NCI-H748 treated with DMSO at 0.1 percent for 48 hours (cell line): ENCODE measurements at regions not wholly inside any gene's neighbourhood (a gene's known extent, or its start where the extent isn't known, plus 50 kb on each side); places are given as distances from the start of the nearest gene placed in this dataset.

ENCODE experiments used
- DNase-seq: peaks from one replicate; lab custom pipeline; 2025; lab: John Stamatoyannopoulos, UW

DNA sequence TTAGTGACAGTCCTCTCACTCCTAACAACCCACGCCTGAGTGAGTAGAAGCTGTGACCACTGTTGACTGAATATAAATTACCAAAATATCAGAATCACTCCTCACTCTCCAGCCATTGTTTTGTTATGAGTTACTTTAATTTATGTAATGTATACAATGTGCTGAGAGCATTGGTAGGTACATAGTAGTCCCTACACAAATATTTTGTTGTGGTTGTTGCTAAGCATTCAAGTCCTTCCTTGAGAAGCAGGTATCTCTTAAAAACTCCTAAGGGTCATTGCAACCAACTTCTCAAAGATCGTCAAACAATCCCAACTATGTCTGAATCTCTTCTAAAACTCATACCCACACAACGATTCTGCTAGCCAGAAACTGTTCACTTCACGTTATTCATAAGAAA lies 476.8 kb upstream of the TNP1 start:
- no peak for DNase-seq

DNA sequence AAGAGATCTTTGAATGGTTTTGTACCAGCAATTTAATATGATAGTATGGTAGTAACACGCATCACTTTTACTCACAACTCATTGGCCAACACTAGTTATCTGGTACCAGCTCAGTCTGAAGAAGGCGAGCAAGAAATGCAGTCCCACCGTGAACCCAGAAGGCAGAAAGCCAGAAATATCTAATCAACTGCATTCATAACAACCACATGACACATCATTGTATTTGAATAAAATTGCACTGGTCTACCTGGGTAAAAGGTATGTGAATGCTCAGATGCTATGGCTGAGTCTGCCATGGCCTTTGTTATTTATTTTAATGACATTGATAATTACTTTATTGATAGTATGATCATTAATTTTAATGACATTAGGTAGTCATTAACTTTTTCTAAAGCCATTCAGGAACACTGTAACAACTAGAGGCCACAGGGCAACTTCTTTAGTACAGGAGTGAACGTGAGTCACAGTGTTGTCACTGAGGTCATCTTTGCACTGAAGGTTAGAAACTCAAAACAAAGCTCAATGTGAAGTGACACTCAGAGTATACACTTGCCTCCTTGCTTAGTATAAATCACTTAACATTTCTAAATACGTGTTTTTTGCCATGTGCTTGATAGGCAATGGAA lies 475.6 kb upstream of the TNP1 start:
- DNase-seq: no peak

- DNase-seq: no peak
Observed at GRCh38 chr2:217334561-217334960, 474.7 kb upstream of the TNP1 start.

- no peak for DNase-seq
Observed at GRCh38 chr2:217332866-217333265, 473.0 kb upstream of the TNP1 start.

DNA sequence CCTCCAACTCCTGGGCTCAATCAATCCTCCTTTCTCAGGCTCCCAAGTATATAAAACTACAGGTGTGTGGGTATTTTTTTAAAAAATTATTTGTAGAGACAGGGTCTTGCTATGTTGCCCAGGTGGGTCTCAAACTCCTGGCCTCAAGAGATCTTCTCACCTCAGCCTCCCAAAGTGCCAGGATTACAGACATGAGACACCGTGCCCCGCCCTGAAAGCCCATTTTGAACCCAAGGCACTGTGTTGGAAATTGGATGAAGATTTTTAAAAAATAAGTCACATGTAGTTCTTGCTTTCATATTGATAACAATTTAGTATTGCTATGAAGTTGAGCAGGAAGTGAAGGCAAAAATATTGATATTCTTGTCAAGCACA lies 472.5 kb upstream of the TNP1 start:
- no peak for DNase-seq

DNA sequence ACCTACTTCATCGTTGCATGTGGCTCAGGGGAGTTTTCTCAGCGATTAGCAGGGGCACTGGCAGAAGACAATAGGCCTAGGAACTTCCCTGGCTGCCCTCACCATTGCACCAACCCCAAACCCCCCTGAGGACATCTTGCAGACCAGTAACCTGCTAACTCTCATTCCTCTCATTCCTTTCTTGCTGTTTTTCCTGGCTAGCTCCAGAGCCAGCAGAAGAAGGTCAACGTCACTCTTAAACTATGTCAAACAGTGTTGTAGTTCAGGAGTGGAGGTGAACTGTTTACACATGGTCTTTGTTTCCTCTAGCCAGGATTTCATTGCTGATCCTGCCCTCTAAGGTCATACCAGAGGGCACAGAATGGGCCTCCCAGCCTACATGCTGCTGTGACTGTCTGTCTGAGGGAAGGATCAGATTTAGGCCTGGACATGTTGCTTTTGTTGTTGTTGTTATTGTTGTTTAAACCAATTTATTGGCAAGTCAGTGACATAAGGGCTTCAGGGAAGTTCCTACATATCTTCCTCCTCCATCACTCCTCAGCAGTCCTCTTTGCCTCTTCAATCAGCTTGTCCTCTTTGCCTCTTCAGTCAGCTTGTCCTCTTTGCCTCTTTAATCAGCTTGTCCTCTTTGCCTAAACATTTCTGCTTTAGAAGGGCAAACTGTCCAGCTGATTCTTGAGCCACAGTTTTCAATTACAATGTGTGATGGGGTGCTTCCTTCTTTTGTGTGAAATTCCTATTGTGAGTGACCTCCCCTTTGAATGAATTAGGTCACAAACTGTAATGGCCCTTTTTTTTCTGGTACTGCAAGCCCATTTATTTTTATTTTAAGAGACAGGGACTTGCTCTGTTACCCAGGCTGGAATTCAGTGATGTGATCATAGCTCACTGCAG lies 471.9 kb upstream of the TNP1 start:
- DNase-seq: no peak

- no peak for DNase-seq
Observed at GRCh38 chr2:217330647-217331046, 470.8 kb upstream of the TNP1 start.

GRCh38 chr2:217329023-217329431 lies 469.2 kb upstream of the TNP1 start:
- no peak for DNase-seq

DNA sequence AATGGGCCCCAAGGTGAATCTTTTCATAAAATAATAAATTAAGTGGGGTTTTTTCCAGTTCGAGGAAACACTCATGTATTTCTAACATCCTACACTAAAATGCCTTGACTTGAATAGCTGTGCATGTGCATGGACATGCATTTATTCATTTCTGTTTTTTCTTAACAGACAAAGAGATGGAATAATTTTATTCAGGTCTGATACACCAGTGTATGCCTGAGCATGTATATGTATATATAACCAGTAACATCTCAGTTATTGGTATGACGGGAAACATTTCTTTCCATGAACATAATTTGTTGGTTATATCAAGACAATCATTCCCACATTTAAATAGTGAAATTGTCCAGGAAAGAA lies 468.7 kb upstream of the TNP1 start:
- no peak for DNase-seq

GRCh38 chr2:217327953-217328621 lies 468.2 kb upstream of the TNP1 start:
- no peak for DNase-seq

- DNase-seq: no peak
Observed at GRCh38 chr2:217326238-217327022, 466.6 kb upstream of the TNP1 start.

GRCh38 chr2:217325816-217326215 lies 466.0 kb upstream of the TNP1 start:
- DNase-seq: no peak

GRCh38 chr2:217325251-217325650 lies 465.4 kb upstream of the TNP1 start:
- DNase-seq: peak; percentile 88

GRCh38 chr2:217316743-217317142 lies 456.9 kb upstream of the TNP1 start:
- no peak for DNase-seq

DNA sequence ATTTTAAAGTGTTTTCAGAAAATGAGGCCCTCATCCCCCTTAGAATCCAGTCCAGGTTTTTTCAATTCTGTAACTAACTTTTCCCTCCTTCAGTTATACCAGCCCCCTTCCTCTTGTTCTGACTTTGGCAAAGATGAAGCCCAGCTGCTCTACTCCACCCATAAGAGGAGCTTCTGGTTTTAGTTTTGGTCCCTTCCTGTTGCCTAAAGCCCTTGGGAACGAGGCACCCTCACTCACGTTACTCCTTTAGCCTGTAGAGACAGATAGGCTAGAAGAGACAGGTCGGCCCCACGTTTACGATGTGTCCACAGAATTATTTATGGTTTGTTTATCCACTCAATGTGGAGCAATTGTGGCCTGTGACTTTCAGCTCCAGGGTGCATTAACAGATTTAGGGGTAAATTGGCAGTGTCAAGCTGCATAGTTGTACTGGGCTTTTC lies 454.2 kb upstream of the TNP1 start:
- DNase-seq: peak; percentile 88

GRCh38 chr2:217313386-217313785 lies 453.5 kb upstream of the TNP1 start:
- no peak for DNase-seq

GRCh38 chr2:217309056-217309455 lies 449.2 kb upstream of the TNP1 start:
- DNase-seq: no peak

GRCh38 chr2:217307023-217307422 lies 447.2 kb upstream of the TNP1 start:
- no peak for DNase-seq

GRCh38 chr2:217305882-217306281 lies 446.0 kb upstream of the TNP1 start:
- DNase-seq: no peak

DNA sequence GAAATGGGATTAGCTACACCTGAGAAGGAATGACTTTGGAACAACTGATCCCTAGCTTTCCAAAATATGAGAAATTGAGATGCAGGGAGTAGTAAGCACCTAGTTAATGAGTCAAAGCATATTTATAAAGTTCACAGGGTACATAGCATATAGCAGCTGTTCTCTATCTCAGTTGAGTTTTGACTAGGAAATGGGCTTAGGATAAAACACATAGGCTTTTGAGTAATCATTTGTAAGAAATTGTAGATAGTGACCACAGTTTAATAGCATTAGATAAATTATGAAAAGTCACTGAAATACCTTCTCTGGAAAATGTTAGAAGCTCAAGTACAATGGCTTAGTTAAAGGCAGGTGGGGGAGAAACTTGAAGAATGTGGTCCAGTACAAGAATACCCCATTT lies 444.7 kb upstream of the TNP1 start:
- DNase-seq: no peak

DNA sequence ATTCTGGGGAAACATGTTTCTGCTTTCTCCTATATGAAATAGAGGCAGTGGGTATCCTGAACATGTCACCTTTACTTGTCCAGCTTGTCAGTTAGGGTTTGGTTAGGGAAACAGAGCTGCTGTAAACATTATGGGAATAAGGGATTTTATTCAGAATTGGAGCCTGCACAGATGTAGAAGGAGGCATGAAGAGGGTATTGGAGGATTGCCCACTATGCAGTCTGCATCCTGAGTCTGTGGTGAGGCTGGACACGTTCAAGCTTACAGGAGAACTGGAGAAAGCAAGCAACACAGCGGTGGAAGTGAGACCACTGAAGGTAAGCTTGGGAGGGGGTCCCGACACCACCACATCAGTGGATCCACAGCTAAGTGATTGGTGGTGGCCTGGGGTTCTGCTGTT lies 443.0 kb upstream of the TNP1 start:
- DNase-seq: no peak
